H9 (cell line): ENCODE measurements at regions not wholly inside any gene's neighbourhood (a gene's known extent, or its start where the extent isn't known, plus 50 kb on each side); places are given as distances from the start of the nearest gene placed in this dataset.
A peak's percentile ranks its signal among the peaks of the same experiment; 100 is the strongest.

Experiments used
- DNase-seq: peaks from one replicate; pipeline ENCODE4 v3.0.0-alpha.2; 2017
- H2AFZ ChIP-seq: one replicate; pipeline ENCODE4 v1.6.1; 2013; ENCODE audit warnings: mild to moderate bottlenecking, low read length, control low read depth, moderate library complexity
- H2AK5ac ChIP-seq: 2 replicates; pipeline ENCODE4 v1.6.1; 2013; ENCODE audit warnings: low read length, control low read depth, mixed read lengths; ENCODE audit not compliant: insufficient read length
- H2BK120ac ChIP-seq: one replicate; pipeline ENCODE4 v1.6.1; 2013; ENCODE audit warnings: low read depth, mild to moderate bottlenecking, low read length, control low read depth, inconsistent platforms; ENCODE audit not compliant: poor library complexity, severe bottlenecking
- H2BK12ac ChIP-seq: 2 replicates; pipeline ENCODE4 v1.6.1; 2013; ENCODE audit warnings: low read length, control low read depth, mixed read lengths, low read depth; ENCODE audit not compliant: insufficient read length
- H2BK15ac ChIP-seq: 2 replicates; pipeline ENCODE4 v1.6.1; 2013; ENCODE audit warnings: low read depth, low read length, control low read depth
- H2BK20ac ChIP-seq: one replicate; pipeline ENCODE4 v1.6.1; 2013; ENCODE audit warnings: low read depth, mild to moderate bottlenecking, low read length, control low read depth, inconsistent platforms; ENCODE audit not compliant: poor library complexity, severe bottlenecking
- H2BK5ac ChIP-seq: 2 replicates; pipeline ENCODE4 v1.6.1; 2013; ENCODE audit warnings: low read length, control low read depth, mixed read lengths; ENCODE audit not compliant: insufficient read length
- H3K14ac ChIP-seq: 2 replicates; pipeline ENCODE4 v1.6.1; 2013; ENCODE audit warnings: low read length, control low read depth; ENCODE audit not compliant: insufficient read depth
- H3K18ac ChIP-seq: 2 replicates; pipeline ENCODE4 v1.6.1; 2013; ENCODE audit warnings: low read depth, mild to moderate bottlenecking, mixed read lengths, low read length, control low read depth; ENCODE audit not compliant: insufficient read length
- H3K23ac ChIP-seq: 2 replicates; pipeline ENCODE4 v1.6.1; 2013; ENCODE audit warnings: low read length, control low read depth, mixed read lengths, low read depth; ENCODE audit not compliant: insufficient read length
- H3K23me2 ChIP-seq: 2 replicates; pipeline ENCODE4 v1.6.1; 2013; ENCODE audit warnings: low read depth, mild to moderate bottlenecking, mixed read lengths, low read length, control low read depth; ENCODE audit not compliant: insufficient read length, poor library complexity, severe bottlenecking
- H3K27ac ChIP-seq: 2 replicates; pipeline ENCODE4 v1.5.1; 2013; ENCODE audit warnings: low read length, control low read depth, mixed read lengths, low read depth; ENCODE audit not compliant: insufficient read length
- H3K27me3 ChIP-seq: 2 replicates; pipeline ENCODE4 v1.6.1; 2013; ENCODE audit warnings: low read length, control low read depth, inconsistent platforms; ENCODE audit not compliant: insufficient read depth
- H3K4ac ChIP-seq: 2 replicates; pipeline ENCODE4 v1.6.1; 2013; ENCODE audit warnings: low read depth, mild to moderate bottlenecking, control low read depth, inconsistent platforms, low read length, moderate library complexity
- H3K4me1 ChIP-seq: 2 replicates; pipeline ENCODE4 v1.6.1; 2013; ENCODE audit warnings: low read length, control low read depth, inconsistent platforms; ENCODE audit not compliant: insufficient read depth
- H3K4me2 ChIP-seq: 2 replicates; pipeline ENCODE4 v1.6.1; 2013; ENCODE audit warnings: low read length, control low read depth, mixed read lengths; ENCODE audit not compliant: insufficient read length, insufficient read depth
- H3K56ac ChIP-seq: 2 replicates; pipeline ENCODE4 v1.6.1; 2013; ENCODE audit warnings: low read depth, mild to moderate bottlenecking, mixed read lengths, low read length, control low read depth; ENCODE audit not compliant: insufficient read length
- H3K79me1 ChIP-seq: 2 replicates; pipeline ENCODE4 v1.6.1; 2013; ENCODE audit warnings: low read depth, mild to moderate bottlenecking, moderate library complexity, low read length, control low read depth, inconsistent platforms; ENCODE audit not compliant: insufficient read depth, poor library complexity, severe bottlenecking
- H3K79me2 ChIP-seq: 2 replicates; pipeline ENCODE4 v1.6.1; 2013; ENCODE audit warnings: low read length, control low read depth, inconsistent platforms; ENCODE audit not compliant: insufficient read depth
- H3K9ac ChIP-seq: 2 replicates; pipeline ENCODE4 v1.6.1; 2013; ENCODE audit warnings: low read length, control low read depth, mixed read lengths; ENCODE audit not compliant: insufficient read length; ENCODE audit errors: extremely low read depth
- H3K9me3 ChIP-seq: one replicate; pipeline ENCODE4 v1.6.1; 2013; ENCODE audit warnings: low read depth, low read length, inconsistent platforms; ENCODE audit not compliant: control insufficient read depth
- H3T11ph ChIP-seq: one replicate; pipeline ENCODE4 v1.6.1; 2013; ENCODE audit warnings: mild to moderate bottlenecking, low read length, control low read depth, inconsistent platforms
- H4K20me1 ChIP-seq: one replicate; pipeline ENCODE4 v1.6.1; 2013; ENCODE audit not compliant: control insufficient read depth, insufficient read length, insufficient read depth
- H4K5ac ChIP-seq: 2 replicates; pipeline ENCODE4 v1.6.1; 2013; ENCODE audit warnings: low read depth, mild to moderate bottlenecking, mixed read lengths, low read length, control low read depth; ENCODE audit not compliant: insufficient read length
- H4K8ac ChIP-seq: replicated peaks from 2 replicates; pipeline ENCODE4 v1.6.1; 2013; ENCODE audit warnings: low read length, control low read depth, mixed read lengths, low read depth; ENCODE audit not compliant: insufficient read length
- H4K91ac ChIP-seq: 2 replicates; pipeline ENCODE4 v1.6.1; 2013; ENCODE audit warnings: low read depth, mild to moderate bottlenecking, moderate library complexity, mixed read lengths, low read length, control low read depth; ENCODE audit not compliant: insufficient read length
- H3K27ac Mint-ChIP-seq, 3 experiments: 2 replicates in 2 of 3; 3 replicates in 1 of 3; pipeline ENCODE4 v1.8.0; 2020 to 2021; ENCODE audit warnings: mixed read lengths in 3 of 3, mild to moderate bottlenecking in 1 of 3, moderate library complexity in 1 of 3
- H3K27me3 Mint-ChIP-seq: 2 replicates; pipeline ENCODE4 v1.8.0; 2021; ENCODE audit warnings: low read depth, mild to moderate bottlenecking, moderate library complexity, mixed read lengths
- H3K36me3 Mint-ChIP-seq, 3 experiments: 2 replicates in 2 of 3; 3 replicates in 1 of 3; pipeline ENCODE4 v1.8.0; 2020 to 2021; ENCODE audit warnings: low read depth in 3 of 3, mixed read lengths in 3 of 3; ENCODE audit not compliant: insufficient read depth in 1 of 3
- H3K4me1 Mint-ChIP-seq, 2 experiments: 2 replicates each; pipeline ENCODE4 v1.8.0; 2020; ENCODE audit warnings: mixed read lengths in 2 of 2
- H3K4me3 Mint-ChIP-seq, 2 experiments: 2 replicates in 1 of 2; 3 replicates in 1 of 2; pipeline ENCODE4 v1.8.0; 2020 to 2021; ENCODE audit warnings: mild to moderate bottlenecking in 2 of 2, mixed read lengths in 2 of 2, moderate library complexity in 1 of 2
- H3K9me3 Mint-ChIP-seq, 2 experiments: 2 replicates in 1 of 2; 3 replicates in 1 of 2; pipeline ENCODE4 v1.8.0; 2020; ENCODE audit warnings: mild to moderate bottlenecking in 2 of 2, mixed read lengths in 2 of 2, moderate library complexity in 1 of 2
- WGBS: extraction: QIAGEN DNeasy Blood & Tissue Kit; methylation state at CpG from one replicate; pipeline ENCODE4 v1.1.7; 2013; ENCODE audit warnings: missing lambda C conversion rate, low lambda C conversion rate, mixed read lengths; ENCODE audit not compliant: insufficient read length; ENCODE audit errors: extremely low coverage; 5-methylcytosine and 5-hydroxymethylcytosine counted together
- TF ChIP-seq, protein P1 (sequence below): fragments of 200-600 bp; sonication (generic); conservative IDR thresholded peaks from 3 replicates; pipeline ENCODE4 v1.8.0; 2021; ENCODE audit warnings: antibody characterized with exemption, mild to moderate bottlenecking

DNA sequence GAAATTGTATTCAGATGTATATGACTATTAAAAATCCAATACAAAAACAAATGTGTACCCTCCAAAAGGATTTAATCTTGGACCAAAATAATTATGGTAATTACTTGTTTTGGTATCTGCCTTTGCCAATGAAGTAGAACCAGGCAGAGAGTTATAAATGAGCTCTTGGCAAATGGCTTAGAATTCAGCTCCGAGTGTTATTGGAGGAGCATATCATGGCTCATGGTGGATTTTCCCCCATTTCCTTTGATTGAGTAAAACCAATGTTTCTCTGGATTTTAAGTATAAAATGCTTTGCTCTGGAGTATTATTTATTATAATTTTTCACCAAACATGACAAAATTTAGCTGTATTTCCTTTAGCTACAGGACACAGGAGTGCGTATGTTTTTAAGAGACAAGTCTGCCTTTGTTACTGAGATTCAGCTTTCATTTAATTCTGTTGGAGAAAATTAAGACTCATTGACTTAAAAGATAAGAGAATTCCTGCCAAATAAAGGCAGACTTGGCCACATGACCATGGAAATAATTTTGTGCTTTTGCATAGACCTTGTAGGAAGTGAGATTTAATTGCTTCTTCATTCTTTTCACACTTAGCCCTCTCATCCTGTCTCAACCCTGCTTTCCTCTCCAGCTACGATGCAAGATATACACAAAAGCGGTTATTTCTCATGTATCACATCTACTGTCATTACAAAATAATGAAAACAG is 281.0 kb upstream of the SOX11 start:
- Histone ChIP-seq H2AFZ (no peak overlapping the region), H3K79me2 (no peaks in the 10 kb centered on the region), H3K27ac (no peak overlapping the region), H3K18ac (no peak overlapping the region), H2BK5ac (no peak overlapping the region), H3K4me1 (peaks cover 6% of the 10 kb centered on the region; the same call in 1 of the 2 replicates), H2BK15ac (no peak overlapping the region), H3K4me2 (no peak overlapping the region), H3K9me3 (no peaks in the 10 kb centered on the region), H3K27me3 (no peaks in the 10 kb centered on the region), H3K23ac (no peak overlapping the region), H3K14ac (no peak overlapping the region), H4K5ac (no peak overlapping the region), H2BK20ac (no peak overlapping the region), H2AK5ac (no peak overlapping the region), H4K8ac (no peak overlapping the region), H4K91ac (no peak overlapping the region), H2BK12ac (no peak overlapping the region), H3K9ac (no peak overlapping the region), H4K20me1 (no peaks in the 10 kb centered on the region), H2BK120ac (no peak overlapping the region), H3T11ph (no peak overlapping the region), H3K4ac (no peak overlapping the region), H3K79me1 (no peaks in the 10 kb centered on the region), H3K56ac (no peak overlapping the region), H3K23me2 (no peaks in the 10 kb centered on the region)
- H3K4me3 Mint-ChIP-seq, result no peak overlapping the region
- peaks cover 18 to 24% of the 10 kb centered on the region in 2 experiments for H3K4me1 Mint-ChIP-seq
- no peaks in the 10 kb centered on the region; a peak in 2 of 7 replicates for H3K36me3 Mint-ChIP-seq
- H3K9me3 Mint-ChIP-seq, result no peaks in the 10 kb centered on the region
- H3K27me3 Mint-ChIP-seq, result peaks cover 2% of the 10 kb centered on the region; the same call in 1 of the 2 replicates
- no peak for DNase-seq
- no CpG with 5 or more reads among the region's 4 CpGs for WGBS
- 0 out of 7 replicates have a peak overlapping the region, but pooled peaks of 1 of the 3 experiments have one; percentile 7 for H3K27ac Mint-ChIP-seq
- TF ChIP-seq, protein P1, sequence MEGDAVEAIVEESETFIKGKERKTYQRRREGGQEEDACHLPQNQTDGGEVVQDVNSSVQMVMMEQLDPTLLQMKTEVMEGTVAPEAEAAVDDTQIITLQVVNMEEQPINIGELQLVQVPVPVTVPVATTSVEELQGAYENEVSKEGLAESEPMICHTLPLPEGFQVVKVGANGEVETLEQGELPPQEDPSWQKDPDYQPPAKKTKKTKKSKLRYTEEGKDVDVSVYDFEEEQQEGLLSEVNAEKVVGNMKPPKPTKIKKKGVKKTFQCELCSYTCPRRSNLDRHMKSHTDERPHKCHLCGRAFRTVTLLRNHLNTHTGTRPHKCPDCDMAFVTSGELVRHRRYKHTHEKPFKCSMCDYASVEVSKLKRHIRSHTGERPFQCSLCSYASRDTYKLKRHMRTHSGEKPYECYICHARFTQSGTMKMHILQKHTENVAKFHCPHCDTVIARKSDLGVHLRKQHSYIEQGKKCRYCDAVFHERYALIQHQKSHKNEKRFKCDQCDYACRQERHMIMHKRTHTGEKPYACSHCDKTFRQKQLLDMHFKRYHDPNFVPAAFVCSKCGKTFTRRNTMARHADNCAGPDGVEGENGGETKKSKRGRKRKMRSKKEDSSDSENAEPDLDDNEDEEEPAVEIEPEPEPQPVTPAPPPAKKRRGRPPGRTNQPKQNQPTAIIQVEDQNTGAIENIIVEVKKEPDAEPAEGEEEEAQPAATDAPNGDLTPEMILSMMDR, result no peak
